Hematopoietic multipotent progenitor cell treated with erythropoietin and hydrocortisone succinate and interleukin-3 and kit ligand, for 8 days (in vitro differentiated cells): ENCODE measurements at regions not wholly inside any gene's neighbourhood (a gene's known extent, or its start where the extent isn't known, plus 50 kb on each side); places are given as distances from the start of the nearest gene placed in this dataset.

Experiments
- DNase-seq: peaks from one replicate; pipeline ENCODE4 v3.0.0-alpha.2; 2015

GRCh38 chr5:168055141-168055683, 236.2 kb upstream of the WWC1 start:
- no peak for DNase-seq

- no peak for DNase-seq
These were observed 235.5 kb upstream of the WWC1 start for GRCh38 chr5:168055961-168056360.

GRCh38 chr5:168056499-168057182, 234.8 kb upstream of the WWC1 start:
- no peak for DNase-seq

- no peak for DNase-seq
These were observed 233.5 kb upstream of the WWC1 start for GRCh38 chr5:168057905-168058304.

- DNase-seq, result no peak
These were observed 232.3 kb upstream of the WWC1 start for GRCh38 chr5:168059131-168059530.

GRCh38 chr5:168062239-168062638, 229.2 kb upstream of the WWC1 start:
- DNase-seq, result no peak

GRCh38 chr5:168064457-168064856, 227.0 kb upstream of the WWC1 start:
- no peak for DNase-seq

GRCh38 chr5:168064933-168065622, 226.4 kb upstream of the WWC1 start:
- DNase-seq, result no peak

GRCh38 chr5:168066536-168067208, 224.8 kb upstream of the WWC1 start:
- DNase-seq, result no peak

- DNase-seq, result no peak
These were observed 220.7 kb upstream of the WWC1 start for GRCh38 chr5:168070761-168071160.

GRCh38 chr5:168072665-168073064, 218.8 kb upstream of the WWC1 start:
- no peak for DNase-seq

- DNase-seq, result no peak
These were observed 218.1 kb upstream of the WWC1 start for GRCh38 chr5:168073311-168073710.

GRCh38 chr5:168073991-168074800, 217.2 kb upstream of the WWC1 start:
- DNase-seq, result peak; percentile 2

- DNase-seq, result no peak
These were observed 216.1 kb upstream of the WWC1 start for GRCh38 chr5:168075387-168075786.

- DNase-seq, result peak; percentile 38
These were observed 214.9 kb upstream of the WWC1 start for GRCh38 chr5:168076561-168076991.

- no peak for DNase-seq
These were observed 206.0 kb upstream of the WWC1 start for GRCh38 chr5:168085261-168086031.

- DNase-seq, result no peak
These were observed 205.3 kb upstream of the WWC1 start for GRCh38 chr5:168086104-168086610.

GRCh38 chr5:168086746-168087145, 204.7 kb upstream of the WWC1 start:
- DNase-seq, result no peak

GRCh38 chr5:168088410-168089173, 202.9 kb upstream of the WWC1 start:
- DNase-seq, result no peak

GRCh38 chr5:168089201-168089887, 202.1 kb upstream of the WWC1 start:
- no peak for DNase-seq
